ENCODE measurements at regions not wholly inside any gene's neighbourhood (a gene's known extent, or its start where the extent isn't known, plus 50 kb on each side); places are given as distances from the start of the nearest gene placed in this dataset.

- Histone ChIP-seq H3K9me3 (no peaks in the 10 kb centered on the region), H3K4me3 (no peak overlapping the region), H3K36me3 (replicated peaks in 1 of 2; ENCODE audit: insufficient read depth in 1 of 2, low read depth in 2 of 2) (no peaks in the 10 kb centered on the region), H3K4me1 (no peaks in the 10 kb centered on the region), H3K27ac (no peak overlapping the region), H3K27me3 (no peaks in the 10 kb centered on the region)
- intact Hi-C loops (cut with DNase I), result no loop called here
- 44% methylated on average over 1 of the region's 1 CpG for WGBS, 2 donors
- ATAC-seq (no peak), DNase-seq (no peak)
- no peak for TF ChIP-seq CTCF (IDR thresholded peaks at IDR 0.05)
- TF ChIP-seq POLR2A (IDR thresholded peaks at IDR 0.05), result no peak
Observed at GRCh38 chr15:87602371-87602770, 654.2 kb downstream of the NTRK3 start.

GRCh38 chr15:87599616-87600015 is 656.9 kb downstream of the NTRK3 start:
- no peak for ATAC-seq
- intact Hi-C loops (cut with DNase I), result no loop called here
- H3K27ac ChIP-seq, result no peak overlapping the region

GRCh38 chr15:87597346-87598052 is 659.0 kb downstream of the NTRK3 start:
- H3K27me3 ChIP-seq, result no peaks in the 10 kb centered on the region
- intact Hi-C loops (cut with DNase I), result no loop called here
- TF ChIP-seq POLR2A (IDR thresholded peaks at IDR 0.05) (no peak), CTCF (IDR thresholded peaks at IDR 0.05) (no peak)
- no peaks in the 10 kb centered on the region for H3K4me1 ChIP-seq
- no peak for DNase-seq
- no peak overlapping the region for H3K27ac ChIP-seq
- no peaks in the 10 kb centered on the region for H3K36me3 ChIP-seq (replicated peaks in 1 of 2; ENCODE audit: insufficient read depth in 1 of 2, low read depth in 2 of 2)
- 39 to 59% methylated on average over 2 of the region's 2 CpGs for WGBS, 2 donors
- no peaks in the 10 kb centered on the region for H3K9me3 ChIP-seq
- ATAC-seq, result no peak
- no peak overlapping the region for H3K4me3 ChIP-seq

More at GRCh38 chr15:87599616-87600015, 656.9 kb downstream of the NTRK3 start:
- Histone ChIP-seq H3K36me3 (replicated peaks in 1 of 2; ENCODE audit: insufficient read depth in 1 of 2, low read depth in 2 of 2) (no peaks in the 10 kb centered on the region), H3K4me1 (no peaks in the 10 kb centered on the region), H3K27me3 (no peaks in the 10 kb centered on the region), H3K4me3 (no peak overlapping the region), H3K9me3 (no peaks in the 10 kb centered on the region)
- TF ChIP-seq CTCF (IDR thresholded peaks at IDR 0.05), result no peak
- no peak for DNase-seq
- 58 to 68% methylated on average over 4 of the region's 4 CpGs for WGBS, 2 donors

- no peak for ATAC-seq
Observed at GRCh38 chr15:87591582-87591981, 665.0 kb downstream of the NTRK3 start.

More at GRCh38 chr15:87591582-87591981, 665.0 kb downstream of the NTRK3 start:
- H3K9me3 ChIP-seq, result no peaks in the 10 kb centered on the region
- H3K27me3 ChIP-seq, result no peaks in the 10 kb centered on the region
- TF ChIP-seq POLR2A (IDR thresholded peaks at IDR 0.05) (no peak), CTCF (IDR thresholded peaks at IDR 0.05) (no peak)
- H3K36me3 ChIP-seq (replicated peaks in 1 of 2; ENCODE audit: insufficient read depth in 1 of 2, low read depth in 2 of 2), result no peaks in the 10 kb centered on the region
- no peak overlapping the region for H3K27ac ChIP-seq
- no peak overlapping the region for H3K4me3 ChIP-seq
- no peaks in the 10 kb centered on the region for H3K4me1 ChIP-seq
- WGBS, 2 donors, result 49 to 63% methylated on average over 2 of the region's 2 CpGs
- intact Hi-C loops (cut with DNase I), result no loop called here
- DNase-seq, result no peak

All from body of pancreas (tissue), 4 donors.